ENCODE measurements at regions not wholly inside any gene's neighbourhood (a gene's known extent, or its start where the extent isn't known, plus 50 kb on each side); places are given as distances from the start of the nearest gene placed in this dataset.

GRCh38 chr9:24462951-24463350 lies 82.7 kb downstream of the IZUMO3 start:
- Histone ChIP-seq H3K9me3 (ENCODE audit: control insufficient read depth, insufficient read depth, low read depth, low read length) (no peaks in the 10 kb centered on the region), H3K4me1 (ENCODE audit: control insufficient read depth, insufficient read depth, low read length) (no peaks in the 10 kb centered on the region), H3K4me3 (ENCODE audit: low read depth, low read length) (no peak overlapping the region), H3K27ac (ENCODE audit: extremely low read depth, low read depth, low read length) (no peak overlapping the region), H3K36me3 (ENCODE audit: control insufficient read depth in 2 of 2, insufficient read depth in 1 of 2, low read length in 2 of 2) (no peaks in the 10 kb centered on the region)
- no peak for TF ChIP-seq ZNF621 (tag by site-specific recombination; IDR thresholded peaks at IDR 0.05)
- no peak for TF ChIP-seq ZNF169 (tag by site-specific recombination; IDR thresholded peaks at IDR 0.05)
- TF ChIP-seq ZNF175 (tag by site-specific recombination; IDR thresholded peaks at IDR 0.05), result no peak
- TF ChIP-seq TRIM28 (IDR thresholded peaks at IDR 0.05; ENCODE audit: borderline replicate concordance, low read length), result no peak
- TF ChIP-seq ZNF404 (tag by site-specific recombination; IDR thresholded peaks at IDR 0.05), result no peak
- TF ChIP-seq ZNF560 (tag by site-specific recombination; IDR thresholded peaks at IDR 0.05; ENCODE audit: borderline replicate concordance), result no peak
- TF ChIP-seq, protein P1, sequence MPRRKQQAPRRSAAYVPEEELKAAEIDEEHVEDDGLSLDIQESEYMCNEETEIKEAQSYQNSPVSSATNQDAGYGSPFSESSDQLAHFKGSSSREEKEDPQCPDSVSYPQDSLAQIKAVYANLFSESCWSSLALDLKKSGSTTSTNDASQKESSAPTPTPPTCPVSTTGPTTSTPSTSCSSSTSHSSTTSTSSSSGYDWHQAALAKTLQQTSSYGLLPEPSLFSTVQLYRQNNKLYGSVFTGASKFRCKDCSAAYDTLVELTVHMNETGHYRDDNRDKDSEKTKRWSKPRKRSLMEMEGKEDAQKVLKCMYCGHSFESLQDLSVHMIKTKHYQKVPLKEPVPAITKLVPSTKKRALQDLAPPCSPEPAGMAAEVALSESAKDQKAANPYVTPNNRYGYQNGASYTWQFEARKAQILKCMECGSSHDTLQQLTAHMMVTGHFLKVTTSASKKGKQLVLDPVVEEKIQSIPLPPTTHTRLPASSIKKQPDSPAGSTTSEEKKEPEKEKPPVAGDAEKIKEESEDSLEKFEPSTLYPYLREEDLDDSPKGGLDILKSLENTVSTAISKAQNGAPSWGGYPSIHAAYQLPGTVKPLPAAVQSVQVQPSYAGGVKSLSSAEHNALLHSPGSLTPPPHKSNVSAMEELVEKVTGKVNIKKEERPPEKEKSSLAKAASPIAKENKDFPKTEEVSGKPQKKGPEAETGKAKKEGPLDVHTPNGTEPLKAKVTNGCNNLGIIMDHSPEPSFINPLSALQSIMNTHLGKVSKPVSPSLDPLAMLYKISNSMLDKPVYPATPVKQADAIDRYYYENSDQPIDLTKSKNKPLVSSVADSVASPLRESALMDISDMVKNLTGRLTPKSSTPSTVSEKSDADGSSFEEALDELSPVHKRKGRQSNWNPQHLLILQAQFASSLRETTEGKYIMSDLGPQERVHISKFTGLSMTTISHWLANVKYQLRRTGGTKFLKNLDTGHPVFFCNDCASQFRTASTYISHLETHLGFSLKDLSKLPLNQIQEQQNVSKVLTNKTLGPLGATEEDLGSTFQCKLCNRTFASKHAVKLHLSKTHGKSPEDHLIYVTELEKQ (tag by site-specific recombination; IDR thresholded peaks at IDR 0.05; ENCODE audit: borderline replicate concordance), result no peak
- no peak for TF ChIP-seq MZF1 (tag by site-specific recombination; IDR thresholded peaks at IDR 0.05; ENCODE audit: borderline replicate concordance)
- no peak for TF ChIP-seq ZNF37A (tag by site-specific recombination; IDR thresholded peaks at IDR 0.05)
- no peak for TF ChIP-seq SP2 (tag by site-specific recombination; IDR thresholded peaks at IDR 0.05)
- TF ChIP-seq ZNF555 (tag by site-specific recombination; conservative IDR thresholded peaks at IDR 0.05), result no peak
- TF ChIP-seq SP3 (tag by site-specific recombination; IDR thresholded peaks at IDR 0.05), result no peak
- no peak for TF ChIP-seq ZNF341 (tag by site-specific recombination; IDR thresholded peaks at IDR 0.05; ENCODE audit: low read depth)
- no peak for TF ChIP-seq ZNF350 (tag by site-specific recombination; IDR thresholded peaks at IDR 0.05)
- TF ChIP-seq, protein P2, sequence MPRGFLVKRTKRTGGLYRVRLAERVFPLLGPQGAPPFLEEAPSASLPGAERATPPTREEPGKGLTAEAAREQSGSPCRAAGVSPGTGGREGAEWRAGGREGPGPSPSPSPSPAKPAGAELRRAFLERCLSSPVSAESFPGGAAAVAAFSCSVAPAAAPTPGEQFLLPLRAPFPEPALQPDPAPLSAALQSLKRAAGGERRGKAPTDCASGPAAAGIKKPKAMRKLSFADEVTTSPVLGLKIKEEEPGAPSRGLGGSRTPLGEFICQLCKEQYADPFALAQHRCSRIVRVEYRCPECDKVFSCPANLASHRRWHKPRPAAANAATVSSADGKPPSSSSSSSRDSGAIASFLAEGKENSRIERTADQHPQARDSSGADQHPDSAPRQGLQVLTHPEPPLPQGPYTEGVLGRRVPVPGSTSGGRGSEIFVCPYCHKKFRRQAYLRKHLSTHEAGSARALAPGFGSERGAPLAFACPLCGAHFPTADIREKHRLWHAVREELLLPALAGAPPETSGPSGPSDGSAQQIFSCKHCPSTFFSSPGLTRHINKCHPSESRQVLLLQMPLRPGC (tag by site-specific recombination; IDR thresholded peaks at IDR 0.05), result no peak
- no peak for TF ChIP-seq KLF9 (tag by site-specific recombination; IDR thresholded peaks at IDR 0.05; ENCODE audit: low read depth)
- ChIA-PET CTCF (no interaction called here), POLR2A (no interaction called here)

GRCh38 chr9:24460781-24461180 lies 84.9 kb downstream of the IZUMO3 start:
- CTCF ChIA-PET, result no interaction called here
- Histone ChIP-seq H3K9me3 (ENCODE audit: control insufficient read depth, insufficient read depth, low read depth, low read length) (no peaks in the 10 kb centered on the region), H3K4me1 (ENCODE audit: control insufficient read depth, insufficient read depth, low read length) (no peaks in the 10 kb centered on the region), H3K27ac (ENCODE audit: extremely low read depth, low read depth, low read length) (no peak overlapping the region), H3K36me3 (ENCODE audit: control insufficient read depth in 2 of 2, insufficient read depth in 1 of 2, low read length in 2 of 2) (no peaks in the 10 kb centered on the region), H3K4me3 (ENCODE audit: low read depth, low read length) (no peak overlapping the region)
- POLR2A ChIA-PET, result no interaction called here
- TF ChIP-seq ZSCAN5A (tag by site-specific recombination; IDR thresholded peaks at IDR 0.05) (no peak), ZNF26 (tag by site-specific recombination; IDR thresholded peaks at IDR 0.05) (no peak), BCL6B (tag by site-specific recombination; IDR thresholded peaks at IDR 0.05) (no peak), OVOL3 (tag by site-specific recombination; IDR thresholded peaks at IDR 0.05) (no peak), ZNF785 (tag by site-specific recombination; IDR thresholded peaks at IDR 0.05) (no peak), SCRT1 (tag by site-specific recombination; IDR thresholded peaks at IDR 0.05; ENCODE audit: borderline replicate concordance) (no peak), ZNF266 (tag by site-specific recombination; IDR thresholded peaks at IDR 0.05; ENCODE audit: low read depth) (no peak), ZFP3 (tag by site-specific recombination; IDR thresholded peaks at IDR 0.05; ENCODE audit: low read depth) (no peak)
- TF ChIP-seq, protein P3, sequence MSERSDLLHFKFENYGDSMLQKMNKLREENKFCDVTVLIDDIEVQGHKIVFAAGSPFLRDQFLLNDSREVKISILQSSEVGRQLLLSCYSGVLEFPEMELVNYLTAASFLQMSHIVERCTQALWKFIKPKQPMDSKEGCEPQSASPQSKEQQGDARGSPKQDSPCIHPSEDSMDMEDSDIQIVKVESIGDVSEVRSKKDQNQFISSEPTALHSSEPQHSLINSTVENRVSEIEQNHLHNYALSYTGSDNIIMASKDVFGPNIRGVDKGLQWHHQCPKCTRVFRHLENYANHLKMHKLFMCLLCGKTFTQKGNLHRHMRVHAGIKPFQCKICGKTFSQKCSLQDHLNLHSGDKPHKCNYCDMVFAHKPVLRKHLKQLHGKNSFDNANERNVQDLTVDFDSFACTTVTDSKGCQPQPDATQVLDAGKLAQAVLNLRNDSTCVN (tag by site-specific recombination; optimal IDR thresholded peaks at IDR 0.05), result no peak
